WTC11 (cell line): ENCODE measurements at regions not wholly inside any gene's neighbourhood (a gene's known extent, or its start where the extent isn't known, plus 50 kb on each side); places are given as distances from the start of the nearest gene placed in this dataset.

Experiments used
- ATAC-seq: fragments of 200-7000 bp; cut with Tn5 transposase; 2 replicates; pipeline ENCODE4 v1.10.0; 2021; ENCODE audit warnings: mild to moderate bottlenecking, moderate library complexity
- CTCF ChIA-PET: fragments of 300-600 bp; sonication (Branson Sonifier 250); formaldehyde crosslinking; loops from one replicate; lab custom pipeline; 2021; ENCODE audit warnings: antibody characterized with exemption; lab: Charles Lee
- POLR2A ChIA-PET: fragments of 350-600 bp; sonication (Branson Sonifier 250); formaldehyde crosslinking; loops from one replicate; lab custom pipeline; 2021; ENCODE audit warnings: antibody characterized with exemption; lab: Charles Lee
- DNase-seq: peaks from one replicate; pipeline ENCODE4 v3.0.0; 2021; ENCODE audit warnings: low spot score
- H3K27ac Mint-ChIP-seq: 2 replicates; pipeline ENCODE4 v1.8.0; 2021; ENCODE audit warnings: mixed read lengths
- H3K27me3 Mint-ChIP-seq: 2 replicates; pipeline ENCODE4 v1.8.0; 2021; ENCODE audit warnings: low read depth, mild to moderate bottlenecking, moderate library complexity, mixed read lengths
- H3K36me3 Mint-ChIP-seq: 2 replicates; pipeline ENCODE4 v1.8.0; 2021; ENCODE audit warnings: mixed read lengths
- H3K4me1 Mint-ChIP-seq: 2 replicates; pipeline ENCODE4 v1.8.0; 2022; ENCODE audit warnings: mixed read lengths
- H3K4me3 Mint-ChIP-seq: 2 replicates; pipeline ENCODE4 v1.8.0; 2021; ENCODE audit warnings: mild to moderate bottlenecking, moderate library complexity, mixed read lengths
- H3K9me3 Mint-ChIP-seq: 2 replicates; pipeline ENCODE4 v1.8.0; 2021; ENCODE audit warnings: mixed read lengths
- E2F4 ChIP-seq: sonication (generic); formaldehyde crosslinking; IDR thresholded peaks from 2 replicates; pipeline ENCODE4 v1.8.1; 2022; ENCODE audit warnings: low read depth, mild to moderate bottlenecking, moderate library complexity, missing genetic modification reagents, borderline replicate concordance
- FOXJ3 ChIP-seq: sonication (generic); formaldehyde crosslinking; IDR thresholded peaks from 2 replicates; pipeline ENCODE4 v1.9.0; 2021; ENCODE audit warnings: missing genetic modification reagents, mild to moderate bottlenecking, borderline replicate concordance
- FOXK1 ChIP-seq: sonication (generic); formaldehyde crosslinking; IDR thresholded peaks from 2 replicates; pipeline ENCODE4 v1.8.0; 2022; ENCODE audit warnings: mild to moderate bottlenecking, moderate library complexity, missing genetic modification reagents
- GABPB1 ChIP-seq: sonication (generic); formaldehyde crosslinking; IDR thresholded peaks from 2 replicates; pipeline ENCODE4 v1.8.1; 2023; ENCODE audit warnings: mild to moderate bottlenecking, missing genetic modification reagents
- GRHL2 ChIP-seq: fragments of 250-450 bp; sonication (Bioruptor Pico); IDR thresholded peaks from 2 replicates; pipeline ENCODE4 v1.8.0; 2022; ENCODE audit warnings: mild to moderate bottlenecking, moderate library complexity; ENCODE audit not compliant: insufficient replicate concordance, severe bottlenecking
- JAZF1 ChIP-seq: fragments of 250-450 bp; sonication (Bioruptor Pico); IDR thresholded peaks from 2 replicates; pipeline ENCODE4 v1.9.0; 2021; ENCODE audit warnings: moderate library complexity, mild to moderate bottlenecking, inconsistent platforms
- MXD4 ChIP-seq: fragments of 250-450 bp; sonication (Bioruptor Pico); IDR thresholded peaks from 2 replicates; pipeline ENCODE4 v1.8.0; 2021; ENCODE audit warnings: mild to moderate bottlenecking, moderate library complexity, borderline replicate concordance
- MYBL2 ChIP-seq: sonication (generic); formaldehyde crosslinking; IDR thresholded peaks from 2 replicates; pipeline ENCODE4 v1.8.1; 2023; ENCODE audit warnings: mild to moderate bottlenecking, moderate library complexity, missing genetic modification reagents
- NFATC4 ChIP-seq: fragments of 250-450 bp; sonication (Bioruptor Pico); IDR thresholded peaks from 2 replicates; pipeline ENCODE4 v1.9.0; 2021; ENCODE audit warnings: mild to moderate bottlenecking
- SOX15 ChIP-seq: fragments of 250-450 bp; sonication (Bioruptor Pico); IDR thresholded peaks from 2 replicates; pipeline ENCODE4 v1.9.0; 2021; ENCODE audit warnings: mild to moderate bottlenecking
- SP1 ChIP-seq: sonication (generic); formaldehyde crosslinking; conservative IDR thresholded peaks from 2 replicates; pipeline ENCODE4 v1.8.1; 2022; ENCODE audit warnings: missing genetic modification reagents
- TEAD4 ChIP-seq: sonication (generic); formaldehyde crosslinking; IDR thresholded peaks from 2 replicates; pipeline ENCODE4 v1.8.0; 2022; ENCODE audit warnings: mild to moderate bottlenecking, missing genetic modification reagents
- TP53 ChIP-seq: sonication (generic); formaldehyde crosslinking; IDR thresholded peaks from 2 replicates; pipeline ENCODE4 v1.8.1; 2023; ENCODE audit warnings: mild to moderate bottlenecking, missing genetic modification reagents
- ZNF219 ChIP-seq: sonication (generic); formaldehyde crosslinking; IDR thresholded peaks from 2 replicates; pipeline ENCODE4 v1.8.0; 2023; ENCODE audit warnings: missing genetic modification reagents, mild to moderate bottlenecking, borderline replicate concordance
- ZNF232 ChIP-seq: sonication (generic); formaldehyde crosslinking; IDR thresholded peaks from 2 replicates; pipeline ENCODE4 v1.8.0; 2022; ENCODE audit warnings: mild to moderate bottlenecking, missing genetic modification reagents
- ZNF512 ChIP-seq: sonication (generic); formaldehyde crosslinking; IDR thresholded peaks from 2 replicates; pipeline ENCODE4 v1.8.1; 2022; ENCODE audit warnings: missing genetic modification reagents, borderline replicate concordance
- TF ChIP-seq, protein P1 (sequence below): sonication (generic); formaldehyde crosslinking; IDR thresholded peaks from 2 replicates; pipeline ENCODE4 v1.8.1; 2022; ENCODE audit warnings: mild to moderate bottlenecking, missing genetic modification reagents, moderate library complexity, borderline replicate concordance
- TF ChIP-seq, protein P2 (sequence below): sonication (generic); formaldehyde crosslinking; IDR thresholded peaks from 2 replicates; pipeline ENCODE4 v1.8.1; 2023; ENCODE audit warnings: mild to moderate bottlenecking, missing genetic modification reagents, borderline replicate concordance
- TF ChIP-seq, protein P3 (sequence below): sonication (generic); formaldehyde crosslinking; IDR thresholded peaks from 2 replicates; pipeline ENCODE4 v1.8.0; 2022; ENCODE audit warnings: mild to moderate bottlenecking, missing genetic modification reagents

GRCh38 chr15:87144775-87145174 is 1065.1 kb downstream of the AGBL1 start:
- no peak overlapping the region for H3K4me3 Mint-ChIP-seq
- DNase-seq: no peak
- TF ChIP-seq E2F4 (CRISPR knock-in tag) (no peak), GABPB1 (CRISPR knock-in tag) (no peak), SP1 (CRISPR knock-in tag) (no peak), TP53 (CRISPR knock-in tag) (no peak)
- TF ChIP-seq, all 79 proteins: peak for 0
- ChIA-PET CTCF (no interaction called here), POLR2A (no interaction called here)
- Mint-ChIP-seq H3K36me3 (peaks cover 20% of the 10 kb centered on the region), H3K27ac (no peak overlapping the region), H3K27me3 (no peaks in the 10 kb centered on the region), H3K4me1 (peaks cover 5% of the 10 kb centered on the region; the same call in 1 of the 2 replicates), H3K9me3 (peaks cover 21% of the 10 kb centered on the region)
- no peak for ATAC-seq

- DNase-seq (no peak), ATAC-seq (no peak; the same call in 1 of the 2 replicates)
- Mint-ChIP-seq H3K4me1 (peaks cover 5% of the 10 kb centered on the region; the same call in 1 of the 2 replicates), H3K9me3 (peaks cover 21% of the 10 kb centered on the region), H3K4me3 (no peak overlapping the region), H3K36me3 (peaks cover 20% of the 10 kb centered on the region)
- ChIA-PET CTCF (no interaction called here), POLR2A (no interaction called here)
- TF ChIP-seq SOX15 (CRISPR knock-in tag) (no peak), ZNF512 (CRISPR knock-in tag) (no peak), MYBL2 (CRISPR knock-in tag) (no peak), TEAD4 (CRISPR knock-in tag) (no peak)
- TF ChIP-seq, all 79 proteins: peak for 0
- no peak overlapping the region for H3K27ac Mint-ChIP-seq
- H3K27me3 Mint-ChIP-seq: no peaks in the 10 kb centered on the region
These were observed 1062.4 kb downstream of the AGBL1 start for GRCh38 chr15:87142096-87142495.

- Mint-ChIP-seq H3K4me3 (no peak overlapping the region), H3K27me3 (no peaks in the 10 kb centered on the region; the same call in 1 of the 2 replicates), H3K4me1 (peaks cover 2% of the 10 kb centered on the region; the same call in 1 of the 2 replicates), H3K27ac (no peak overlapping the region), H3K36me3 (no peaks in the 10 kb centered on the region)
- DNase-seq (no peak), ATAC-seq (no peak)
- TF ChIP-seq ZNF219 (CRISPR knock-in tag) (no peak), FOXK1 (CRISPR knock-in tag) (no peak), FOXJ3 (CRISPR knock-in tag) (no peak), ZNF232 (CRISPR knock-in tag) (no peak)
- TF ChIP-seq, protein P1, sequence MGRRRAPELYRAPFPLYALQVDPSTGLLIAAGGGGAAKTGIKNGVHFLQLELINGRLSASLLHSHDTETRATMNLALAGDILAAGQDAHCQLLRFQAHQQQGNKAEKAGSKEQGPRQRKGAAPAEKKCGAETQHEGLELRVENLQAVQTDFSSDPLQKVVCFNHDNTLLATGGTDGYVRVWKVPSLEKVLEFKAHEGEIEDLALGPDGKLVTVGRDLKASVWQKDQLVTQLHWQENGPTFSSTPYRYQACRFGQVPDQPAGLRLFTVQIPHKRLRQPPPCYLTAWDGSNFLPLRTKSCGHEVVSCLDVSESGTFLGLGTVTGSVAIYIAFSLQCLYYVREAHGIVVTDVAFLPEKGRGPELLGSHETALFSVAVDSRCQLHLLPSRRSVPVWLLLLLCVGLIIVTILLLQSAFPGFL (CRISPR knock-in tag): no peak
- TF ChIP-seq, all 79 proteins: peak for 0
- ChIA-PET POLR2A (no interaction called here), CTCF (no interaction called here)
- H3K9me3 Mint-ChIP-seq: peaks cover 13% of the 10 kb centered on the region
These were observed 1055.4 kb downstream of the AGBL1 start for GRCh38 chr15:87135109-87135508.

GRCh38 chr15:87133704-87134103 is 1054.0 kb downstream of the AGBL1 start:
- H3K4me3 Mint-ChIP-seq: no peak overlapping the region
- no peak for DNase-seq
- no peak for ATAC-seq
- CTCF ChIA-PET: no interaction called here
- no peak overlapping the region for H3K27ac Mint-ChIP-seq
- peaks cover 2% of the 10 kb centered on the region; the same call in 1 of the 2 replicates for H3K4me1 Mint-ChIP-seq
- H3K9me3 Mint-ChIP-seq: peaks cover 13% of the 10 kb centered on the region
- POLR2A ChIA-PET: no interaction called here
- H3K36me3 Mint-ChIP-seq: no peaks in the 10 kb centered on the region
- TF ChIP-seq, protein P2, sequence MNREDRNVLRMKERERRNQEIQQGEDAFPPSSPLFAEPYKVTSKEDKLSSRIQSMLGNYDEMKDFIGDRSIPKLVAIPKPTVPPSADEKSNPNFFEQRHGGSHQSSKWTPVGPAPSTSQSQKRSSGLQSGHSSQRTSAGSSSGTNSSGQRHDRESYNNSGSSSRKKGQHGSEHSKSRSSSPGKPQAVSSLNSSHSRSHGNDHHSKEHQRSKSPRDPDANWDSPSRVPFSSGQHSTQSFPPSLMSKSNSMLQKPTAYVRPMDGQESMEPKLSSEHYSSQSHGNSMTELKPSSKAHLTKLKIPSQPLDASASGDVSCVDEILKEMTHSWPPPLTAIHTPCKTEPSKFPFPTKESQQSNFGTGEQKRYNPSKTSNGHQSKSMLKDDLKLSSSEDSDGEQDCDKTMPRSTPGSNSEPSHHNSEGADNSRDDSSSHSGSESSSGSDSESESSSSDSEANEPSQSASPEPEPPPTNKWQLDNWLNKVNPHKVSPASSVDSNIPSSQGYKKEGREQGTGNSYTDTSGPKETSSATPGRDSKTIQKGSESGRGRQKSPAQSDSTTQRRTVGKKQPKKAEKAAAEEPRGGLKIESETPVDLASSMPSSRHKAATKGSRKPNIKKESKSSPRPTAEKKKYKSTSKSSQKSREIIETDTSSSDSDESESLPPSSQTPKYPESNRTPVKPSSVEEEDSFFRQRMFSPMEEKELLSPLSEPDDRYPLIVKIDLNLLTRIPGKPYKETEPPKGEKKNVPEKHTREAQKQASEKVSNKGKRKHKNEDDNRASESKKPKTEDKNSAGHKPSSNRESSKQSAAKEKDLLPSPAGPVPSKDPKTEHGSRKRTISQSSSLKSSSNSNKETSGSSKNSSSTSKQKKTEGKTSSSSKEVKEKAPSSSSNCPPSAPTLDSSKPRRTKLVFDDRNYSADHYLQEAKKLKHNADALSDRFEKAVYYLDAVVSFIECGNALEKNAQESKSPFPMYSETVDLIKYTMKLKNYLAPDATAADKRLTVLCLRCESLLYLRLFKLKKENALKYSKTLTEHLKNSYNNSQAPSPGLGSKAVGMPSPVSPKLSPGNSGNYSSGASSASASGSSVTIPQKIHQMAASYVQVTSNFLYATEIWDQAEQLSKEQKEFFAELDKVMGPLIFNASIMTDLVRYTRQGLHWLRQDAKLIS (CRISPR knock-in tag): no peak
- TF ChIP-seq, protein P3, sequence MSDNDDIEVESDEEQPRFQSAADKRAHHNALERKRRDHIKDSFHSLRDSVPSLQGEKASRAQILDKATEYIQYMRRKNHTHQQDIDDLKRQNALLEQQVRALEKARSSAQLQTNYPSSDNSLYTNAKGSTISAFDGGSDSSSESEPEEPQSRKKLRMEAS: no peak
- TF ChIP-seq NFATC4 (CRISPR knock-in tag) (no peak), GRHL2 (CRISPR knock-in tag) (no peak), MXD4 (CRISPR knock-in tag) (no peak), JAZF1 (CRISPR knock-in tag) (no peak)
- H3K27me3 Mint-ChIP-seq: no peaks in the 10 kb centered on the region; the same call in 1 of the 2 replicates
